Endothelial cell of umbilical vein (primary cell): ENCODE measurements at regions not wholly inside any gene's neighbourhood (a gene's known extent, or its start where the extent isn't known, plus 50 kb on each side); places are given as distances from the start of the nearest gene placed in this dataset.

Experiments used
- BruUV-seq: library from RNA; stranded (reverse); fragments of 400-500 nt; replicated peaks from 2 replicates; lab custom pipeline; 2021; lab: Mats Ljungman, UMichigan
- CTCF ChIA-PET: fragments of 300-600, 350-600 bp; sonication (Branson Sonifier 250); formaldehyde crosslinking; loops from one replicate; lab custom pipeline; 2021; ENCODE audit warnings: antibody characterized with exemption, inconsistent platforms; lab: Charles Lee
- POLR2A ChIA-PET: fragments of 300-600, 350-600 bp; sonication (Branson Sonifier 250); formaldehyde crosslinking; loops from one replicate; lab custom pipeline; 2021; ENCODE audit warnings: antibody characterized with exemption, inconsistent platforms; lab: Charles Lee
- DNase-seq: peaks from one replicate; pipeline ENCODE4 v3.0.0-alpha.2; 2011; ENCODE audit warnings: low read depth, low spot score
- FAIRE-seq: peaks from 2 replicates; lab custom pipeline; 2011; peaks lifted over from hg19 to GRCh38; lab: Jason Lieb, UNC
- H2AFZ ChIP-seq: 2 replicates; pipeline ENCODE4 v1.6.0; 2012; ENCODE audit warnings: low read depth, low read length, control low read depth, inconsistent platforms
- H3K27ac ChIP-seq: 2 replicates; pipeline ENCODE4 v1.5.1; 2011; ENCODE audit warnings: low read depth, mild to moderate bottlenecking, control low read depth, low read length, moderate library complexity; ENCODE audit not compliant: insufficient read depth
- H3K27me3 ChIP-seq, 2 experiments: 2 replicates each; pipeline versions ENCODE4 v1.6.0 to v1.6.1; 2011; ENCODE audit warnings: low read length in 2 of 2, mixed read lengths in 1 of 2; ENCODE audit not compliant: control insufficient read depth in 2 of 2, insufficient read depth in 2 of 2
- H3K36me3 ChIP-seq, 2 experiments: 2 replicates in 1 of 2; 3 replicates in 1 of 2; pipeline ENCODE4 v1.5.1; 2011; ENCODE audit warnings: low read length in 2 of 2, mild to moderate bottlenecking in 1 of 2, moderate library complexity in 1 of 2; ENCODE audit not compliant: control insufficient read depth in 2 of 2, insufficient read depth in 2 of 2; ENCODE audit errors: extremely low read depth in 1 of 2
- H3K4me1 ChIP-seq: 3 replicates; pipeline ENCODE4 v1.5.1; 2011; ENCODE audit warnings: mild to moderate bottlenecking, low read length; ENCODE audit not compliant: control insufficient read depth, insufficient read depth; ENCODE audit errors: extremely low read depth
- H3K4me2 ChIP-seq: 2 replicates; pipeline ENCODE4 v1.6.1; 2011; ENCODE audit warnings: low read length, control low read depth, mixed read lengths; ENCODE audit not compliant: insufficient read depth
- H3K4me3 ChIP-seq, 3 experiments: fragments of 200-600 bp in 1 of 3; sonication (generic), shearing (Covaris generic) in 1 of 3; replicated peaks in 1 of 3; 2 replicates each; pipeline ENCODE4 v1.5.1; 2011 to 2016; ENCODE audit warnings: control low read depth in 3 of 3, low read length in 3 of 3, mild to moderate bottlenecking in 2 of 3, inconsistent platforms in 1 of 3, low read depth in 1 of 3, moderate library complexity in 1 of 3; ENCODE audit not compliant: insufficient read depth in 1 of 3
- H3K79me2 ChIP-seq: 2 replicates; pipeline ENCODE4 v1.6.0; 2012; ENCODE audit warnings: low read length, inconsistent platforms; ENCODE audit not compliant: control insufficient read depth, insufficient read depth
- H3K9ac ChIP-seq: replicated peaks from 2 replicates; pipeline ENCODE3; 2011; ENCODE audit warnings: low read length, control low read depth; ENCODE audit not compliant: insufficient read depth; ENCODE audit errors: extremely low read depth
- H3K9me1 ChIP-seq: replicated peaks from 3 replicates; pipeline ENCODE4 v1.6.0; 2011; ENCODE audit warnings: mild to moderate bottlenecking, low read length; ENCODE audit not compliant: control insufficient read depth, insufficient read depth; ENCODE audit errors: extremely low read depth
- H3K9me3 ChIP-seq: replicated peaks from 2 replicates; pipeline ENCODE4 v1.5.1; 2012; ENCODE audit warnings: low read length, inconsistent platforms; ENCODE audit not compliant: control insufficient read depth, insufficient read depth
- H4K20me1 ChIP-seq: replicated peaks from 2 replicates; pipeline ENCODE3; 2011; ENCODE audit warnings: mild to moderate bottlenecking, low read length; ENCODE audit not compliant: control insufficient read depth, insufficient read depth; ENCODE audit errors: extremely low read depth
- EZH2 ChIP-seq: IDR thresholded peaks from 2 replicates; pipeline ENCODE4 v1.6.1; 2012; ENCODE audit warnings: borderline replicate concordance, low read depth, mild to moderate bottlenecking, moderate library complexity, low read length, inconsistent platforms; ENCODE audit not compliant: severe bottlenecking
- FOS ChIP-seq: IDR thresholded peaks from 2 replicates; pipeline ENCODE4 v1.6.1; 2011; ENCODE audit warnings: mild to moderate bottlenecking, low read length, moderate library complexity, borderline replicate concordance; ENCODE audit not compliant: insufficient read depth
- GATA2 ChIP-seq: IDR thresholded peaks from 2 replicates; pipeline ENCODE4 v1.7.0; 2011; ENCODE audit warnings: low read depth, mild to moderate bottlenecking, moderate library complexity, mixed read lengths, low read length; ENCODE audit not compliant: insufficient read length, insufficient read depth
- JUN ChIP-seq: IDR thresholded peaks from 2 replicates; pipeline ENCODE4 v1.6.1; 2011; ENCODE audit warnings: borderline replicate concordance, low read depth; ENCODE audit not compliant: insufficient read length, insufficient read depth
- MYC ChIP-seq: IDR thresholded peaks from one replicate; pipeline ENCODE4 v1.6.1; 2011; ENCODE audit warnings: mild to moderate bottlenecking, low read depth, low read length
- POLR2A ChIP-seq: IDR thresholded peaks from 2 replicates; pipeline ENCODE4 v1.6.1; 2012; ENCODE audit warnings: low read depth, mild to moderate bottlenecking, control low read depth, low read length
- POLR2AphosphoS5 ChIP-seq: IDR thresholded peaks from 2 replicates; pipeline ENCODE4 v1.6.1; 2012; ENCODE audit warnings: low read depth, mild to moderate bottlenecking, control low read depth, low read length, moderate library complexity; ENCODE audit not compliant: insufficient read depth
- dilution Hi-C: fragments of 300-500 bp; cut with MboI; formaldehyde crosslinking; loops from one replicate; pipeline ENCODE4 v1.15.0; 2019; ENCODE audit warnings: low sequenced_read_pairs; ENCODE audit not compliant: extremely low pct_ligation_motif_present
- intact Hi-C: fragments of 100-400 bp; cut with micrococcal nuclease; formaldehyde crosslinking; loops from one replicate; pipeline ENCODE4 v1.10.0; 2022
- TF ChIP-seq, protein P1 (sequence below): IDR thresholded peaks from 2 replicates; pipeline ENCODE4 v1.6.1; 2011; ENCODE audit not compliant: insufficient read depth, insufficient read length
- TF ChIP-seq, protein P2 (sequence below), 2 donors: IDR thresholded peaks; 1 replicate in 1 of 2; 2 replicates in 1 of 2; pipeline ENCODE4 v1.5.1; 2011; ENCODE audit warnings: low read length in 2 of 2, mild to moderate bottlenecking in 2 of 2, moderate library complexity in 2 of 2, control low read depth in 1 of 2, inconsistent platforms in 1 of 2, low read depth in 1 of 2; ENCODE audit not compliant: insufficient read depth in 1 of 2; ENCODE audit errors: extremely low read depth in 1 of 2

DNA sequence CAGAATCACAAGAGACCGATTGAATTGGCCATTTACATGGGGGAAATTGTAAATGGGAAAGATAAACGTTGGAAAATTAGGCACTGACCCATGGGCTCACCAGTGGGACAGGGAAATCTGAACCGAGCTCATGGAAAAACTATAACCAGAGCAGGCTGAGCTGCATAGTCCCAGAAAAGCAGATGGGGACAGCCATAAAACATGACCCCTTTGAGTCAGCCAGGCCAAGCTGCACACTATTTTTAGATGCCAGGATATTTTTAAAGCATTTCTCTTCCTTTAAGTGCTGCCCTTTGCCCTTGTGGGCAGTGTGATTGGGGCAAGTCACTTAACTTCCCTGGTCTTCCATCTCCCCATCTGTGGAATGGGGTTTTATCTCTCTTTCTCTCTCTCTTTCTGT, 184.1 kb downstream of the FOXD2 start:
- peaks cover 0 to 2% of the 10 kb centered on the region in 2 experiments for H3K27me3 ChIP-seq
- dilution Hi-C loops (no loop called here), intact Hi-C loops (no loop called here)
- H3K4me1 ChIP-seq = no peaks in the 10 kb centered on the region
- CTCF ChIA-PET = interaction anchor here (0.6 kb wide), 1 partner anchor 263 kb away, joined by 4 read pairs; no protein-coding TSS in a partner anchor
- no peak overlapping the region for H3K4me2 ChIP-seq
- FAIRE-seq = no peak
- H3K9ac ChIP-seq = no peak overlapping the region
- H3K4me3 ChIP-seq = no peak overlapping the region
- no TSS peak for BruUV-seq
- DNase-seq = no peak
- no peak overlapping the region for H2AFZ ChIP-seq
- TF ChIP-seq, protein P1, sequence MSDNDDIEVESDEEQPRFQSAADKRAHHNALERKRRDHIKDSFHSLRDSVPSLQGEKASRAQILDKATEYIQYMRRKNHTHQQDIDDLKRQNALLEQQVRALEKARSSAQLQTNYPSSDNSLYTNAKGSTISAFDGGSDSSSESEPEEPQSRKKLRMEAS = no peak
- TF ChIP-seq, protein P2, sequence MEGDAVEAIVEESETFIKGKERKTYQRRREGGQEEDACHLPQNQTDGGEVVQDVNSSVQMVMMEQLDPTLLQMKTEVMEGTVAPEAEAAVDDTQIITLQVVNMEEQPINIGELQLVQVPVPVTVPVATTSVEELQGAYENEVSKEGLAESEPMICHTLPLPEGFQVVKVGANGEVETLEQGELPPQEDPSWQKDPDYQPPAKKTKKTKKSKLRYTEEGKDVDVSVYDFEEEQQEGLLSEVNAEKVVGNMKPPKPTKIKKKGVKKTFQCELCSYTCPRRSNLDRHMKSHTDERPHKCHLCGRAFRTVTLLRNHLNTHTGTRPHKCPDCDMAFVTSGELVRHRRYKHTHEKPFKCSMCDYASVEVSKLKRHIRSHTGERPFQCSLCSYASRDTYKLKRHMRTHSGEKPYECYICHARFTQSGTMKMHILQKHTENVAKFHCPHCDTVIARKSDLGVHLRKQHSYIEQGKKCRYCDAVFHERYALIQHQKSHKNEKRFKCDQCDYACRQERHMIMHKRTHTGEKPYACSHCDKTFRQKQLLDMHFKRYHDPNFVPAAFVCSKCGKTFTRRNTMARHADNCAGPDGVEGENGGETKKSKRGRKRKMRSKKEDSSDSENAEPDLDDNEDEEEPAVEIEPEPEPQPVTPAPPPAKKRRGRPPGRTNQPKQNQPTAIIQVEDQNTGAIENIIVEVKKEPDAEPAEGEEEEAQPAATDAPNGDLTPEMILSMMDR (IDR thresholded peaks at IDR 0.05; ENCODE audit: extremely low read depth in 1 of 2, insufficient read depth in 1 of 2, low read depth in 1 of 2, low read length in 2 of 2) = no peak
- TF ChIP-seq FOS (no peak), POLR2AphosphoS5 (no peak), MYC (no peak), GATA2 (no peak), JUN (no peak), EZH2 (no peak), POLR2A (no peak)
- H3K9me3 ChIP-seq = no peaks in the 10 kb centered on the region
- no peaks in the 10 kb centered on the region for H3K36me3 ChIP-seq
- no peak overlapping the region for H3K27ac ChIP-seq
- no peaks in the 10 kb centered on the region for H3K9me1 ChIP-seq
- POLR2A ChIA-PET = no interaction called here
- H4K20me1 ChIP-seq = no peaks in the 10 kb centered on the region
- no peaks in the 10 kb centered on the region for H3K79me2 ChIP-seq
